ENCODE measurements at regions not wholly inside any gene's neighbourhood (a gene's known extent, or its start where the extent isn't known, plus 50 kb on each side); places are given as distances from the start of the nearest gene placed in this dataset.

DNA sequence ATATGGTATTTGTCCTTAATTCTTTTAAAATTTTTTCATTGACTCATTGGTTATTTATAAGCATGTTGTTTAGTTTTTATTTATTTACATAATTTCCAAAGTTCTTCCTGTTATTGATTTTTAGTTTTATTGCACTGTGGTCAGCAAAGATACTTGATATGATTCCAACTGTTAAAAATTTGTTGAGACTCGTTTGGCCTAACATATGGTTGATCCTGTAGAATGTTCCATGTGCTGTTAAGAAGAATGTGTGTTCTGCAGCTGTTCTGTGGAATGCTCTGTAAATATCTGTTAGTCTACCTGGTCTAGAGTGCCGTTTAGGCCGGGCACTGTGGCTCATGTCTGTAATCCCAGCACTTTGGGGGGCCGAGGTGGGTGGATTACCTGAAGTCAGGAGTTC is 197.7 kb downstream of the CD109 start:
- TF ChIP-seq, protein P1, sequence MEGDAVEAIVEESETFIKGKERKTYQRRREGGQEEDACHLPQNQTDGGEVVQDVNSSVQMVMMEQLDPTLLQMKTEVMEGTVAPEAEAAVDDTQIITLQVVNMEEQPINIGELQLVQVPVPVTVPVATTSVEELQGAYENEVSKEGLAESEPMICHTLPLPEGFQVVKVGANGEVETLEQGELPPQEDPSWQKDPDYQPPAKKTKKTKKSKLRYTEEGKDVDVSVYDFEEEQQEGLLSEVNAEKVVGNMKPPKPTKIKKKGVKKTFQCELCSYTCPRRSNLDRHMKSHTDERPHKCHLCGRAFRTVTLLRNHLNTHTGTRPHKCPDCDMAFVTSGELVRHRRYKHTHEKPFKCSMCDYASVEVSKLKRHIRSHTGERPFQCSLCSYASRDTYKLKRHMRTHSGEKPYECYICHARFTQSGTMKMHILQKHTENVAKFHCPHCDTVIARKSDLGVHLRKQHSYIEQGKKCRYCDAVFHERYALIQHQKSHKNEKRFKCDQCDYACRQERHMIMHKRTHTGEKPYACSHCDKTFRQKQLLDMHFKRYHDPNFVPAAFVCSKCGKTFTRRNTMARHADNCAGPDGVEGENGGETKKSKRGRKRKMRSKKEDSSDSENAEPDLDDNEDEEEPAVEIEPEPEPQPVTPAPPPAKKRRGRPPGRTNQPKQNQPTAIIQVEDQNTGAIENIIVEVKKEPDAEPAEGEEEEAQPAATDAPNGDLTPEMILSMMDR (IDR thresholded peaks at IDR 0.05): no peak
- TF ChIP-seq POLR2AphosphoS5 (IDR thresholded peaks at IDR 0.05) (no peak), POLR2A (IDR thresholded peaks at IDR 0.05) (no peak)

Measured in upper lobe of left lung (tissue), 4 donors.